Activated CD8-positive, alpha-beta memory T cell treated with anti-CD3 and anti-CD28 coated beads, Interleukin-2, amount 10 ng/mL, durations not matched to agents 7 days and 5 days (primary cell): ENCODE measurements at regions not wholly inside any gene's neighbourhood (a gene's known extent, or its start where the extent isn't known, plus 50 kb on each side); places are given as distances from the start of the nearest gene placed in this dataset.

Experiments
- ATAC-seq: fragments of 150-1000 bp; cut with Tn5 transposase; one replicate; pipeline ENCODE4 v1.10.0; 2021; ENCODE audit warnings: moderate library complexity
- CTCF ChIA-PET: fragments of 350-600 bp; sonication (Branson Sonifier 250); formaldehyde crosslinking; loops from one replicate; lab custom pipeline; 2021; ENCODE audit warnings: antibody characterized with exemption; lab: Charles Lee
- DNase-seq: peaks from one replicate; pipeline ENCODE4 v3.0.0-alpha.2; 2020
- H3K27ac Mint-ChIP-seq: one replicate; pipeline ENCODE4 v1.8.0; 2021; ENCODE audit warnings: mild to moderate bottlenecking, mixed read lengths
- H3K27me3 Mint-ChIP-seq: one replicate; pipeline ENCODE4 v1.8.0; 2021; ENCODE audit warnings: mixed read lengths
- H3K36me3 Mint-ChIP-seq: one replicate; pipeline ENCODE4 v1.8.0; 2021; ENCODE audit warnings: mild to moderate bottlenecking, mixed read lengths
- H3K4me1 Mint-ChIP-seq: one replicate; pipeline ENCODE4 v1.8.0; 2021; ENCODE audit warnings: mixed read lengths
- H3K4me3 Mint-ChIP-seq: one replicate; pipeline ENCODE4 v1.8.0; 2021; ENCODE audit warnings: mild to moderate bottlenecking, moderate library complexity, mixed read lengths
- H3K9me3 Mint-ChIP-seq: one replicate; pipeline ENCODE4 v1.8.0; 2022; ENCODE audit warnings: low read depth, mixed read lengths

DNA sequence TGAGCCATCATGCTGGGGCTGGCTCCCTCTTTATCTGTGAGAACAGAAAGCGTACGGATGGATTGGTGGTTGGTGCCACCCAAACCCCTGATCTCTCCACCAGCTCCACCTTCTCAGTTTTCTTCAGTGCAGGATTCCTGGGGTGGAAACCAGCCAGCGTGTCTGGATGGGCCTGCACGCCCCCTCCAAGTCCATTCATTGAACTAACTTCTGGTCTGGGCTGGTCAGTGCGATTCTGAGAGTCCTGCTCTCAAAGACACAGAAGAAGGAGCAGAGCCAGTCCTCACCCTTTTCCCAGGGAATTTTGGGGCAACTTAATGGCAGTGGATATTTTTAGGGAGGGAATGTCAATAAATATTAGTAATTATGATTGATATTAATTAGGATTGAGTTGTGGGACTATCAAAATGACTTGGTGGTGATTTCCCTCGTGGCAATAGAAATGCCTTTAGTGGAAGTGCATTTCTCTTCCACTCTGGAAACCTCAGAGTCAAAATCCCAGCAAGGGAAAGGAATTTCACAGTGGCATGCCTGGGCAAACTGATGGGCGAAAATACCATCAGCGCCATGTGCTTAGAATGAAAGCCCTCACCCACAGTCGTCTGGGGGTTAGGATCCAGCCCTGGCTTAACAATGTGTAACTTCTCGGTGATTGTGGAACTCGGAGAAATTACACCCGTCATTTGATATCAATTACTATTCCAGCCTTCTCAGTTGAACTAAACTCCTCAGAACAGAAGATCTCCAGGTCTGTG lies 69.3 kb upstream of the EEPD1 start:
- no peak for ATAC-seq
- Mint-ChIP-seq H3K27ac (no peak overlapping the region), H3K4me1 (no peaks in the 10 kb centered on the region), H3K9me3 (no peaks in the 10 kb centered on the region), H3K36me3 (peaks cover 4% of the 10 kb centered on the region), H3K27me3 (no peaks in the 10 kb centered on the region), H3K4me3 (no peak overlapping the region)
- DNase-seq = no peak
- CTCF ChIA-PET = no interaction called here

DNA sequence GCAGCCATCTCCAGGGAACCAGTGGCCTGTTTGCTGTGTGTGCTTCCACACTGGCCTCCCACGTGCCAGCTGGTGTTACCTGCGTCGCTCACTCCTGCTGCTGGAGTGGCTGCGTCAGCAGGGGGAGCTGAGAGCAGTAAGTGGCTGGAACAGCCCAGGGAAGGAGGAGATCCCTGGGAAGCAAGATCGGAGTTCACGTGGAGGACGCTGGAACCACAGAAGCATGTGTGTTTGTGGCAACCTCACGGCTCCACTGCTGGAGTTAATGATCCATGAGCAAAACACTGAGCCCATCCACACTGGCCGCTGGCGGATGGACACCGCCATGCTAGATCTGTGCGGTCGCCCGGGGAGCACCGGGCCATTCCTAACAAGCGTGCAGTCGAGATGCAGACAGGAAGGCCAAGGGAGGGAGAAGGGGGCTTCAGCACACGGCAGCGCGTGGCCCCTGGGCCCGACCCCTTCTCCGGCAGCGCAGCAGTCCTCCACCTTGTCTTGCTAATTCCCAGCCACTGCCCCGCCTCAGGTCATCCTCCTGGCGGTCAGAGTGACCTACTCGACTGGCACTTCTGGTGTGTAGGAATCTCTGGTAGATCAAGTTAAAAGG lies 68.5 kb upstream of the EEPD1 start:
- Mint-ChIP-seq H3K4me1 (no peaks in the 10 kb centered on the region), H3K27me3 (no peaks in the 10 kb centered on the region), H3K9me3 (no peaks in the 10 kb centered on the region), H3K27ac (no peak overlapping the region), H3K4me3 (no peak overlapping the region), H3K36me3 (peaks cover 4% of the 10 kb centered on the region)
- DNase-seq (no peak), ATAC-seq (no peak)
- CTCF ChIA-PET = no interaction called here

DNA sequence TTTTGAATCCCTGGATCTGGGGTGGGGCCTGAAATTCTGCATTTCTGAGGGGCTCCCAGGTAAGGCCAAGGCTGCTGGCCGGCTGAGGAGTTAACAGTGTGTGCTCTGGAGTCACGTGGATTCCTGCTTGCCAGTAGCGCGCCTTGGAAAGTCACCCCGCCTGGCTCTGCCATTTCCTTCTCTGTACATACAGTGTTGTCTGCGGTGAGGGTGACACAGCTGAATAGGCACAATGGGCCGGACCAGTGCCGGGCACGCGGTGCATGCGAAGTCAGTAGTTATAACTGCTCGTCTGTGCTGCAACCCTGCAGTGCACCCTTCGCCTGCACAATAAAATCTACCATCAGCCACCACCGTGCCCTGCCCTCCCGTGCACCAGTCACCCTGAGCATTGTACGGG lies 68.0 kb upstream of the EEPD1 start:
- Mint-ChIP-seq H3K27ac (no peak overlapping the region), H3K27me3 (no peaks in the 10 kb centered on the region), H3K4me3 (no peak overlapping the region), H3K9me3 (no peaks in the 10 kb centered on the region), H3K36me3 (peaks cover 4% of the 10 kb centered on the region), H3K4me1 (no peaks in the 10 kb centered on the region)
- CTCF ChIA-PET = no interaction called here
- DNase-seq = no peak
- ATAC-seq = no peak

DNA sequence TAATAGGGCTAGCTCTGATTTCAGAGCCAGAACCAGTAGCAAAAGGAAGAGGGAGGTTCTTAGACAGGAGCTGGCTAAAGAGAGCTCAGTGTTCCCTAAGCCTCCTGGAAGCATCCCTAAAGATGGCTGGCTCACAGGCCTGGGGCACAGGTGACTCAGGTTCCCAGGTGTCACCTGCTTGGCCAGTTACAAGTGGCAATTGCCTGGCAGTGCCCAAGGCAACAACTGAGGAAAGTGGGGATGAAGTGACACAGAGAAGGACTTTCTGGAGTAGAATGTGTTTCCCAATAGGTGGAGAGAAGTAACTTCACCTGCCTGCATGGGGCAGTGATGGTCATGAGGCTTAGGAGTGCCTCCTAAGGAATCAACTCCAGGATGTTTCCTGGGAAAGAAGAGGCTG lies 66.5 kb upstream of the EEPD1 start:
- Mint-ChIP-seq H3K9me3 (no peaks in the 10 kb centered on the region), H3K4me3 (no peak overlapping the region), H3K27me3 (no peaks in the 10 kb centered on the region), H3K4me1 (no peaks in the 10 kb centered on the region), H3K27ac (no peak overlapping the region), H3K36me3 (peaks cover 4% of the 10 kb centered on the region)
- no peak for ATAC-seq
- CTCF ChIA-PET = no interaction called here
- no peak for DNase-seq

DNA sequence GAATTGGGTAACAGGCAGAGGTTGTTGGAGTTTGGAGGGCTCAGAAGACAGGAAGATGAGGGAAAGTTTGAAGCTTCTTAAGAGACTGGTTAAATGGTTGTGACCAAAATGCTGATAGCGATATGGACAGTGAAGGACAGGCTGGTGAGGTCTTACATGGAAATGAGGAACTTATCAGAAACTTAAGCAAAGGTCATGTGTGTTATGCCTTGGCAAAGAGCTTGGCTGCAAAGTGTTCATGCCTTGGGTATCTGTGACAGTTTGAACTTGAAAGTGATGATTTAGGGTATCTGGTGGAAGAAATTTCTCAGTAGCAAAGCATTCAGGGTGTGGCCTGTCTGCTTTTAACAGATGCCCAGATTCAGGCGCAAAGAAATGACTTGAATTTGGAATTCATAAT lies 64.5 kb upstream of the EEPD1 start:
- Mint-ChIP-seq H3K4me3 (no peak overlapping the region), H3K27me3 (no peaks in the 10 kb centered on the region), H3K27ac (no peak overlapping the region), H3K4me1 (no peaks in the 10 kb centered on the region), H3K36me3 (peaks cover 4% of the 10 kb centered on the region), H3K9me3 (no peaks in the 10 kb centered on the region)
- DNase-seq (no peak), ATAC-seq (no peak)
- CTCF ChIA-PET = no interaction called here

DNA sequence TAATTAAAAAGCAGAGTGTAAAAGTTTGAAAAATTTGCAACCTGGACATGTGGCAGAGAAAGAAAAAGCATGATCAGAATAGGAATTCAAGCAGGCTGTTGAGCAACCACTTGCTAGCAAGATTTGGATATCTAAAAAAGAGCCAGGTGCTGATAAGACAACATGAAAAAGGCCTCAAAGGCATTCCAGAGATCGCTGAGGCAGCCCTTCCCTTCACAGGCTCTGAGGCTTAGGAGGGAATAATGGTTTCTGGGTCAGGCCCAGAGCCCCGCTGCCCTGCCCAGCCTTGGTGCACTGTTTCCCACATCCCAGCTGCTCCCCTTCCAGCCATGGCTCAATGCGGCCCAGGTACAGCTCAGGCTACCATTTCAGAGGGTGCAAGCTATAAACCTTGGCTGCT lies 64.1 kb upstream of the EEPD1 start:
- no peak overlapping the region for H3K27ac Mint-ChIP-seq
- H3K4me1 Mint-ChIP-seq = no peaks in the 10 kb centered on the region
- H3K36me3 Mint-ChIP-seq = peaks cover 4% of the 10 kb centered on the region
- no peak overlapping the region for H3K4me3 Mint-ChIP-seq
- DNase-seq (no peak), ATAC-seq (no peak)
- no peaks in the 10 kb centered on the region for H3K9me3 Mint-ChIP-seq
- H3K27me3 Mint-ChIP-seq = no peaks in the 10 kb centered on the region
- CTCF ChIA-PET = no interaction called here

DNA sequence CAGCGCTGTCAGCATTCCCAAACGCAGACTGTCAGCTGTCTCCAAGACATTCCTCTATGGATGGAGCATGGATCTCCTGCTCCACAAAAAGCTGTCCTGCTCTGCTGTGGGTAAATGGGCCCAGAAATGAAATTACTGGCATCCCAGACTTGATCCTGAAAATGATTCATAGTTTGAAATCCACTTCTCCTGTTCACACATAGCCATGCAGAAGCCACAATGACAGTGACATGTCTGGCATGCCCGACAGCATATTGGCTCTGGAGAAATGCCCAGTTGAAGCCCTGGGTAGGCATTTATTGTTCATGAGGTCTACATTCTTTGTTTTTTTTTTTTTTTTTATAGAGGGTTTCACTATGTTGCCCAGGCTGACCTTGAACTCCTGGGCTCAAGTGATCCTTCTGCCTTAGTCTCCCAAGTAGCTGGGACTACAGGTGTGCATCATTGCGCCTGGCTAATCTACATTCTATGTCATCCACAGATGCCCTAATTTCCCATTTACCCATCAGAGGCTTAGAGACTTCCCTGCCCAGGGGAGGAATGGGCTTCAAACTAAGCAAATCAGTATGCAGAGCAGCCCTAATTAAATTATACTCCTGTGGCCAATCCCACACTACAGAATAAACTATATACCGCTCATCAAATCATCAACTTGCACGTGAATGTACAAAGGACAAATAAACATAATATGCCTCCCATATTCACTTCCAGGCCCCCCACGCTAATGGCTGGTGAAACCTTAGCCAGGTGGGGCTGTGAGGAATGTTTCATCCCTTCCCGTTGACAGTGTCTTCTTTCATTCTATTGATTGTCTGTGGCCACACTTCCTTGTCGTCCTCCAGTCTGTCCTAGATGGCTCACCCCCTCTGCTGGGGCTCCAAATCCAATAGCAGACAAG lies 61.8 kb upstream of the EEPD1 start:
- Mint-ChIP-seq H3K9me3 (no peaks in the 10 kb centered on the region), H3K27me3 (no peaks in the 10 kb centered on the region), H3K27ac (no peak overlapping the region), H3K36me3 (peaks cover 4% of the 10 kb centered on the region), H3K4me3 (no peak overlapping the region), H3K4me1 (no peaks in the 10 kb centered on the region)
- CTCF ChIA-PET = no interaction called here
- ATAC-seq = no peak
- DNase-seq = no peak

DNA sequence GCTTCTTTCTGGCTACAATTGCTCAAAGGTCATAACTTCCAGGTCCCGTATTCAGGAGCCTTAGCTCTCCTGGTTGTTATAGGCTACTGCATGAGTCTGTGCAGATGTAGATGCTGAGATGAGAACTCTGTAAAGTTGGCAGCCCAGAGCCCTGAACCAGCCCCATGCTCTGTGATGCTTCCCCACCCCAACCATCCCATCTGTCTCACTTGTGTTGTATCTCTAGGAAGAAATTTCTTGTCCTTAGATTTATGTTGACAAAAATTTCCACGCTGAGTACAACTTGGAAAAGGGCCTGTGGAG lies 61.2 kb upstream of the EEPD1 start:
- no peak for ATAC-seq
- CTCF ChIA-PET = no interaction called here
- no peak for DNase-seq
- Mint-ChIP-seq H3K27me3 (no peaks in the 10 kb centered on the region), H3K9me3 (no peaks in the 10 kb centered on the region), H3K27ac (no peak overlapping the region), H3K36me3 (peaks cover 4% of the 10 kb centered on the region), H3K4me3 (no peak overlapping the region), H3K4me1 (no peaks in the 10 kb centered on the region)

DNA sequence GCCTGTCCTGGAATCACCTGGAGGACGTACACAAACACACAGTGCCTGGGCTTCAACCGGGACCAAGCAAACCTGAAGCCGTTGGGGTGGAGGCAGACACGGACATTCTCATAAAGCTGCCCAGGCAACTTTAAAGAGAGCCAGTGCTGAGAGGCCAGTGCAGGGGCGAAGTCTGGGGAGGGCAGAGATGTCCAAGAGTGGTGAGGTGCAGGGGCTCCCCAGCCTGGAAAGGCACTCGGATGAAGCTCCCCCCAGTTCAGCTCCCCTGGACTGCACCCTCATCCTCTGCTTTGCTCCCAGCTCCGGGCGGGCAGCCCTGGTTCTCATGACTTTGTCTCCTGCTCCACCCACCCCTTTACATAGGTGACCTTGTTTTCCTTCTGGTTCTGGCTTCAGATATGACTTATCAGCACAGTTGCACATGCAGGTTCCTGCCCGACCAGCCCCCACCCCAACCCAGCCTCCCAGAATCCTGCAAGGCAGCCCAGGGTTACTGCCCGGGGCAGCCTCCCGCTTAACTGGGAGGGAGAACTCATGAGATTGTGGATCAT lies 60.8 kb upstream of the EEPD1 start:
- H3K4me1 Mint-ChIP-seq = no peaks in the 10 kb centered on the region
- no peaks in the 10 kb centered on the region for H3K27me3 Mint-ChIP-seq
- CTCF ChIA-PET = no interaction called here
- no peak overlapping the region for H3K27ac Mint-ChIP-seq
- no peaks in the 10 kb centered on the region for H3K9me3 Mint-ChIP-seq
- H3K36me3 Mint-ChIP-seq = peaks cover 4% of the 10 kb centered on the region
- H3K4me3 Mint-ChIP-seq = no peak overlapping the region
- DNase-seq (no peak), ATAC-seq (no peak)

DNA sequence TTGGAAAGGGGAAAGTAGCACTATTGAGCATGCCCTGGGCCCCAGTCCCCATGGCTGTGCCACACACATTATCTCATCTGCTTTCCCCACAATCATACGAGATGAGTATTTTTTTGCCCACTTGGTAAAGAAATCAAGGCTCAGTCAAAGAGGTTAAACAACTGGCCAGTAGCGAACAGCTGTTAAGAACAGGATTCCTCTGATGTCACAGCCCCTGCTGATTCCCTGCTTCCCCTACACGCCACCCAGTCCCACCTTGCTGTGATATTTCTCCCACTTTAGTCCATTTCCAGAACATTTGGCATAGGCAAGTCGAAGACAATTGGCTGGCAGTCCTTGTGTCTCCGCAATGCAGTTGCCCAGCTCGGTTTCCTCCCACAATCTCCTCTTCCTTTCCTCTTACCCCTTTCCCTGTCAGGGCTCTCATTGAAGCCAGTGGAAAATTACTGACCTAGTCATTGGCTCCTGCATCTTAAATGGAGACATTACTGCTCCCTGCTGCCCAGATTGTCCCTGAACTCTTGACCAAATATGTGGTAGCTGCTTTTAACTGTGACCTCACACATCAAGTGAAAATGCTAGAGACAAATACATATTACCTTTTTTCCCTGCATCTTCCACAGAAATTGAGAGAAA lies 56.5 kb upstream of the EEPD1 start:
- CTCF ChIA-PET = no interaction called here
- Mint-ChIP-seq H3K4me1 (no peaks in the 10 kb centered on the region), H3K27me3 (peaks cover 14% of the 10 kb centered on the region), H3K9me3 (peaks cover 5% of the 10 kb centered on the region), H3K36me3 (no peaks in the 10 kb centered on the region), H3K4me3 (no peak overlapping the region), H3K27ac (no peak overlapping the region)
- DNase-seq (no peak), ATAC-seq (no peak)

DNA sequence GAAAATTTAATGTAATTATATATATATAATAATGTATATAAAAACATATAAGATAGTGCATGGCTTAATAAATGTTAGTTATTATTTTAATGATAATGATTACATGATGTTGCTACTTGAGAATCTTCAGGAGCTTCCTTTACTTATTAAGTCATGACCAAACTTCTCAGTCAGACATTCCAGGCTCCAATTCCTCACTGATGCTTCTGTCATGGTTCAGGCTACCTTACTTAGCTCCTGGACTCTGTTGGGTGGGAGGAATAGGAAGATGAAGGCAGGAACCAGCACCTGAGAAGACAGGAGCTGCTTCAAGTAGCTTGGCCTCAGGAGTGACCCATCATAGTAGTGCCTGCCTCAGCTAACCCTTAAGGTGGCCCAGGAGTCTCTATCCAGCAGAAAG lies 55.0 kb upstream of the EEPD1 start:
- Mint-ChIP-seq H3K4me1 (no peaks in the 10 kb centered on the region), H3K4me3 (no peak overlapping the region), H3K27ac (no peak overlapping the region), H3K9me3 (peaks cover 5% of the 10 kb centered on the region), H3K27me3 (peaks cover 17% of the 10 kb centered on the region), H3K36me3 (no peaks in the 10 kb centered on the region)
- no peak for ATAC-seq
- CTCF ChIA-PET = no interaction called here
- no peak for DNase-seq

DNA sequence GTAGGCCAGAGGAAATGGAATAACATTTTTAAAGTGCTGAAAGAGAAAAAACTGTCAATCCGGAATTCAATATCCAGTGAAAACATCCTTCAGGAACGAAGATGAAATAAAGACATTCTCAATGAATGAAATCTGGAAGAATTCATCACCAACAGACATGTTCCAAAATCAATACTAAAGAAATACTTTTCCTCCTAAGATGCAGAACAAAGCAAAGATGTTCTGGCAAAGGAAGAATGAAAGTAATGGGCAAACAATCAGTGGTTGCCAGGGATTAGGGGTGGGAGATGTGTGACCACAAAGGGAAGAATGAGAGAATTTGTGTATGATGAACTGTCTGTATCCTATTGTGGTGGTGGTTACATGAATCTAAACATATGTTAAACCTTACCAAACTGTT lies 52.8 kb upstream of the EEPD1 start:
- Mint-ChIP-seq H3K27me3 (peaks cover 32% of the 10 kb centered on the region), H3K9me3 (peaks cover 5% of the 10 kb centered on the region), H3K4me1 (no peaks in the 10 kb centered on the region), H3K36me3 (no peaks in the 10 kb centered on the region), H3K27ac (no peak overlapping the region), H3K4me3 (no peak overlapping the region)
- DNase-seq (no peak), ATAC-seq (no peak)
- CTCF ChIA-PET = no interaction called here

DNA sequence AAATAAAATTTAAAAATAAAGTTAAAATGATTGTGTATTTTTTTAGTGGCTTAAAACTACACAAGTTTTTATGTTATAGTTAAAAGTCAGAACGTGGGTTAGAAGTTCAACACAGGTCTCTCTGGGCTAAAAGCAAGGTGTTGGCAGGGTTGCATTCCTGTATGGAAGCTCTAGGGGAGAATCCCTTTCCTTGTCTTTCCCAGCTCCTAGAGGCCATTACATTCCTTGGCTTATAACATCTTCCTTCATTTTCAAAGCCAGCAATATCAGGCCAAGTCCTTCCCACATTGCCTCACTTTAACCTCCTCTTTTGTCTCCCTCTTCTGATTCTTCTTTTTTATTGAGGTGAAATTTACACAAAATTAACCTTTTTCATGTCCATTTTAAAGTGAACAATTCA lies 52.4 kb upstream of the EEPD1 start:
- Mint-ChIP-seq H3K4me3 (no peak overlapping the region), H3K27me3 (peaks cover 32% of the 10 kb centered on the region), H3K4me1 (no peaks in the 10 kb centered on the region), H3K27ac (no peak overlapping the region), H3K9me3 (peaks cover 5% of the 10 kb centered on the region), H3K36me3 (no peaks in the 10 kb centered on the region)
- CTCF ChIA-PET = no interaction called here
- no peak for ATAC-seq
- DNase-seq = no peak
